HL-60 (cell line): ENCODE measurements at regions not wholly inside any gene's neighbourhood (a gene's known extent, or its start where the extent isn't known, plus 50 kb on each side); places are given as distances from the start of the nearest gene placed in this dataset.

Experiments
- DNase-seq, 2 experiments: peaks; one replicate each; pipeline ENCODE4 v3.0.0-alpha.2; 2010 to 2020; ENCODE audit warnings: low read depth in 1 of 2, low spot score in 1 of 2
- H3K27ac ChIP-seq: fragments of 250-450 bp; sonication (Bioruptor Pico); replicated peaks from 2 replicates; pipeline ENCODE4 v1.5.1; 2020; ENCODE audit warnings: mild to moderate bottlenecking, moderate library complexity
- H3K27me3 ChIP-seq: fragments of 250-450 bp; sonication (Bioruptor Pico); 2 replicates; pipeline ENCODE4 v1.5.1; 2021; ENCODE audit warnings: mild to moderate bottlenecking, moderate library complexity; ENCODE audit not compliant: insufficient read depth, poor library complexity, severe bottlenecking
- H3K4me3 ChIP-seq: replicated peaks from 2 replicates; pipeline ENCODE4 v1.5.1; 2011; ENCODE audit warnings: mild to moderate bottlenecking, control low read depth, low read length; ENCODE audit not compliant: insufficient read depth
- GABPA ChIP-seq: IDR thresholded peaks from 2 replicates; pipeline ENCODE4 v1.6.1; 2012; ENCODE audit warnings: low read depth
- POLR2AphosphoS5 ChIP-seq: IDR thresholded peaks from 2 replicates; pipeline ENCODE4 v1.6.1; 2012; ENCODE audit warnings: low read depth
- REST ChIP-seq: IDR thresholded peaks from 2 replicates; pipeline ENCODE4 v1.6.1; 2012; ENCODE audit warnings: low read depth; ENCODE audit not compliant: insufficient replicate concordance
- SPI1 ChIP-seq: IDR thresholded peaks from 2 replicates; pipeline ENCODE4 v1.6.1; 2012; ENCODE audit warnings: low read depth, mild to moderate bottlenecking, borderline replicate concordance
- TF ChIP-seq, protein P1 (sequence below): IDR thresholded peaks from one replicate; pipeline ENCODE4 v1.5.1; 2011; ENCODE audit warnings: low read length, control low read depth, inconsistent platforms; ENCODE audit not compliant: insufficient read depth

- Histone ChIP-seq H3K27ac (no peak overlapping the region), H3K27me3 (no peaks in the 10 kb centered on the region), H3K4me3 (no peak overlapping the region)
- no peak for DNase-seq
- TF ChIP-seq, protein P1, sequence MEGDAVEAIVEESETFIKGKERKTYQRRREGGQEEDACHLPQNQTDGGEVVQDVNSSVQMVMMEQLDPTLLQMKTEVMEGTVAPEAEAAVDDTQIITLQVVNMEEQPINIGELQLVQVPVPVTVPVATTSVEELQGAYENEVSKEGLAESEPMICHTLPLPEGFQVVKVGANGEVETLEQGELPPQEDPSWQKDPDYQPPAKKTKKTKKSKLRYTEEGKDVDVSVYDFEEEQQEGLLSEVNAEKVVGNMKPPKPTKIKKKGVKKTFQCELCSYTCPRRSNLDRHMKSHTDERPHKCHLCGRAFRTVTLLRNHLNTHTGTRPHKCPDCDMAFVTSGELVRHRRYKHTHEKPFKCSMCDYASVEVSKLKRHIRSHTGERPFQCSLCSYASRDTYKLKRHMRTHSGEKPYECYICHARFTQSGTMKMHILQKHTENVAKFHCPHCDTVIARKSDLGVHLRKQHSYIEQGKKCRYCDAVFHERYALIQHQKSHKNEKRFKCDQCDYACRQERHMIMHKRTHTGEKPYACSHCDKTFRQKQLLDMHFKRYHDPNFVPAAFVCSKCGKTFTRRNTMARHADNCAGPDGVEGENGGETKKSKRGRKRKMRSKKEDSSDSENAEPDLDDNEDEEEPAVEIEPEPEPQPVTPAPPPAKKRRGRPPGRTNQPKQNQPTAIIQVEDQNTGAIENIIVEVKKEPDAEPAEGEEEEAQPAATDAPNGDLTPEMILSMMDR: no peak
- TF ChIP-seq SPI1: peak; percentile 55; the same call in 1 of the 2 replicates
Measured at GRCh38 chr5:170159947-170160346, 54.2 kb downstream of the FOXI1 start.

DNA sequence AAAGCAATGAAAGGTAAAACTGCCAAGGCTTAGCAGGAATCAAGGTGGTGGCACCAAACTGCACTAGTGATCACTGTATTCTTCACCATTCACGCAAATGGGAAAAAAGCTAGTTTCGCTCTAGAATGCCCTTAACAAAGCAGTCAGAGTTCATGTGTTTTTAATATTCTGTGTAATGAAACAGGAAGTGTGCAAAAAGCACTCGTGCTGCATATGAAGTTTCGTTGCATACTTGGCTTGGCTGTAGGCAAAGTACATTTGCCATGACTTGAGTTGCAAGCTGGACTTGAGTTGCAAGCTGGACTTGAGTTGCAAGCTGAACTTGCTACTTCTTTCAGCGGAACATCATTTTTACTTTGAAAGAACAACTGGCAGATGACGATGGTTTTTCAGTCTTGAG, 55.4 kb downstream of the FOXI1 start:
- Histone ChIP-seq H3K27me3 (no peaks in the 10 kb centered on the region), H3K4me3 (no peak overlapping the region), H3K27ac (no peak overlapping the region)
- DNase-seq: no peak
- TF ChIP-seq, protein P1: no peak
- TF ChIP-seq POLR2AphosphoS5: no peak
- TF ChIP-seq SPI1: no peak
- no peak for TF ChIP-seq REST
- TF ChIP-seq GABPA: no peak

- DNase-seq: no peak
- no peak overlapping the region for H3K4me3 ChIP-seq
Measured at GRCh38 chr5:170162631-170163321, 57.1 kb downstream of the FOXI1 start.

More at GRCh38 chr5:170162631-170163321, 57.1 kb downstream of the FOXI1 start:
- Histone ChIP-seq H3K27me3 (no peaks in the 10 kb centered on the region), H3K27ac (no peak overlapping the region)
- TF ChIP-seq, protein P1: no peak
- no peak for TF ChIP-seq GABPA
- no peak for TF ChIP-seq REST
- TF ChIP-seq SPI1: no peak
